ENCODE measurements at regions not wholly inside any gene's neighbourhood (a gene's known extent, or its start where the extent isn't known, plus 50 kb on each side); places are given as distances from the start of the nearest gene placed in this dataset.

GRCh38 chr1:30034105-30034626, 689.2 kb downstream of the MATN1 start:
- DNase-seq (ENCODE audit: low spot score) = no peak

- DNase-seq (ENCODE audit: low spot score) = no peak
Observed at GRCh38 chr1:30033256-30034104, 689.9 kb downstream of the MATN1 start.

GRCh38 chr1:30032302-30032701, 691.1 kb downstream of the MATN1 start:
- DNase-seq (ENCODE audit: low spot score) = no peak

- no peak for DNase-seq (ENCODE audit: low spot score)
Observed at GRCh38 chr1:30029677-30030076, 693.7 kb downstream of the MATN1 start.

DNA sequence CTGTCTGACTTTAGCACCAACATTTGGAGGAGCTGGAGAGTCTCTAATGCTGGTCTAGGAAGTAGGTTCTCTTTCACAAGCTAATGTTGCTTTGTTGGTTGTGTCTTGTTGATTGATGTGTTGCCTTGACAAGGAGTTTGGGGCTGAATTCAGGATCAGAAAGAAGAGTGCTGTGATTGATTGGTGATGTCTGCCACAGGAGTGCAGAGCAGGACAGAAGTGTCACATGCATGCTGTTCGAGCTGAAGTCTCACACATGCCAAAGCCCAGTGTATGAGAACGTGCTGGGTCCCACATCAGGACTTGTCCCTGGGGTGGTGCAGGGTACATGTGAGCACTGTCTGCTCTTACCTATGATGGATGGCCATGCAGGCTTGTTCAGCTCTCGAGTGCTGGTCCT, 694.4 kb downstream of the MATN1 start:
- no peak for DNase-seq (ENCODE audit: low spot score)

GRCh38 chr1:30028283-30028682, 695.1 kb downstream of the MATN1 start:
- no peak for DNase-seq (ENCODE audit: low spot score)

GRCh38 chr1:30027247-30027646, 696.1 kb downstream of the MATN1 start:
- no peak for DNase-seq (ENCODE audit: low spot score)

DNA sequence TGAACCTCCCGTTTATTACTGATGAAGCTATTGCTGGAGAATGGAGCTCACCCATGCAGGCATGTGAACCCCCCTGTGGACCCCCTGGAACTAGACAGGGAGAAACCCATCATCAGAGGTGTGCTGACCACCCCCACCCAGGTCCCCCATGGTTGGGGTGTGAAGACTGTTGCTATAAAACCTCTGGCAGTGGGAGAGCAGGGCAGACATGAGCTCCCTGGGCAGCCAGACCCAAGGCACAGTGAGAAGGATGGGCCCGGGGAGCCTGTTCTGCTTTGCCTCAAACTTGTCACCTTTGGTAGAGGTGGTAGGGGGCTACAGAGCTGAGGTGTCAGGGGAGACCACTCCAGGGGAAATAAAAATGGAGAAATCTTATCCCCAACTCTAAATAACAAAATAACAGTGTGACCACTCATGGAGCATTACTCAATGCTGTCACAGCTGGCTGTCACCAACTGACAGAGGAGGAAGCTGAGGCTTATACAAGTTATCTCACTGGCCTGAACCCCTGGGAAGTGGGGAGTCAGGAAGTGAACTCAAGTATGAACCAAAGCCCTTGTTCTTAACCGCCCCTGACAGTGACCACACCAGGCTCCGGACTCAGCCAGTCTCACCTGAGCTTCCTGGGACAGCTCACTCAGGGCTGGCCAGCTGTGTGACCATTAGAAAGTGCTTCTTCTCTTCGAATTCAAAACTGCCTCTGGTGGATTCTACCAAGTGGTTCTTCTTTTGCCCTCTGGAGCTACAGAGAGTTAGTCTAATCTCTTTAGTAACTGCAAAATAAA, 698.8 kb downstream of the MATN1 start:
- no peak for DNase-seq (ENCODE audit: low spot score)

DNA sequence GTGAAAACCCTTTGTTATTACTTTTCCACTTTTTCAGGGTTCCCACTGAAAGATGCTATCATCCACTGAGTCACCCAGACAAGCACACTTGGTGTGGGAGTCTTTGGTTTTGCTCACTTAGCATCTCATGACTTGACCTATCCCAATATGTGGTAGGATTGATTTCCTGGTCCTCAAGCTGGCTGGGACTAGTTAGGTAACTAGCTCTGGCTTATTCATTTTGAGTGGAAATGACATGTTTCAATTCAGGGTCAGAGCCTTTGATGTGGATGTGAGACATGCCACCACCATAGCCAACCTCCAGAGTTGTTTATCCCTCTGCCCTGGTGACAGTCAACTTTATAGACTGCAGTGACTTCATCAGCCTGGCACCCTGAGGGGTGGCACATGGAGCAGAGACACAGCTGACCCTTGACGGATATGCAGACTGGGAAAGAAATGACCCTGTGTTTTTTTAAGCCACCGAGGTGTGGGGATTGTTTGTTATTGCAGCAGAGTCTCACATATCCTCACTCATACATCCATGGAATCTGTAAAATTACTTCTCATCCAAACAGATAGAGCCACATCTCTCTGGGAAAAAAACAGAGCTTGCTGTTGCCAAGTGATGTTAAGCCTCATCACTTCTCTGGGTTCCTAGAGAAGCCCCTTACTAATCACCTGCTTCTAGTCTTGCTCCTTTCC, 699.9 kb downstream of the MATN1 start:
- DNase-seq (ENCODE audit: low spot score) = no peak

GRCh38 chr1:30014031-30014430, 709.4 kb downstream of the MATN1 start:
- no peak for DNase-seq (ENCODE audit: low spot score)

GRCh38 chr1:30012455-30013440, 710.6 kb downstream of the MATN1 start:
- no peak for DNase-seq (ENCODE audit: low spot score)

- DNase-seq (ENCODE audit: low spot score) = no peak
Observed at GRCh38 chr1:30011970-30012369, 711.4 kb downstream of the MATN1 start.

DNA sequence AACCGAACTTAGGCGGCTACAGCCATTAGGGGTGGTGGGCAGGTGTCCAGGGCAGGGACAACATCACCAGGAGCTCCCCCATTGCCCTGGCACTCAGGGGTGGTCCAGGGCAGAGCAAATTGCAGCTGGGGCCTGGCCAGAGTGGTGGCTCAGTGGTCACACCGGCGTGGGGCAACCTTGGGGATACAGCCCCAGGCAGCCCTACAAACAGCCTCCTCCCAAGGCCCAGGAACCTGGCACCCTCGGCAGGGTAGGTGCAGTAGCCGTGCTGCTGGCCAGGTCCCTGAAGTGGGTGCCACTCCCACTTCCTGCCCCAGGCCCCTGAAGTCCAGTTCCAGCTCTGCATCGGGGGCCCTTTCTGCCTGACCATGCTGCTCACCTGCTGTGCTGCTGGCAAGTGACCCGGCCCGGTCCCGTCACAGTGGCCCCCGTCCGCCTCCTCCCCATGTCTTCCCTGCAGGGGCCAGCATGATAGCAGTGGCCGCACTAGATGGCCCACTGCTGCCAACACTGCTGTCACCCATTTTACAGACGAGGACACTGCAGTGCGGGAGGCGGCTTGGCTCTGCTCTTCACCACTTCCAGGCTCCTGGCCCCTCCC, 712.8 kb downstream of the MATN1 start:
- no peak for DNase-seq (ENCODE audit: low spot score)

- no peak for DNase-seq (ENCODE audit: low spot score)
Observed at GRCh38 chr1:30009720-30010119, 713.7 kb downstream of the MATN1 start.

GRCh38 chr1:30008998-30009657, 714.3 kb downstream of the MATN1 start:
- DNase-seq (ENCODE audit: low spot score) = no peak

GRCh38 chr1:30008372-30008997, 714.9 kb downstream of the MATN1 start:
- no peak for DNase-seq (ENCODE audit: low spot score)

GRCh38 chr1:30005972-30006619, 717.3 kb downstream of the MATN1 start:
- no peak for DNase-seq (ENCODE audit: low spot score)

DNA sequence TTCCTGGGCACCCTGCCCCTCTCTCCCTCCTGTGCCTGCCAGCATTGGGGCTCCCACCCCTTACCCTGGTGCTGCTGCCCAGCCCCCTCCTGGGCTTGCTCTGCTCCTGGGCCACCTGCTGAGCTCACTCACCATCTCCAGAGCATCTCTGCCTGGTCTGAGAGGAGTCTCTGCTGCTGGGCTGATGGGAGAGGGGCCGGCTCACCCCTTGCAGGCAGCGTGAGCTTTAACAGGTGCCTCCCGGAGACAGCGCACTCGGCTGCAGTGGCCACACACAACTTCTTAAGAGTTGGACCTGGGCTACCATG, 721.7 kb downstream of the MATN1 start:
- no peak for DNase-seq (ENCODE audit: low spot score)

DNA sequence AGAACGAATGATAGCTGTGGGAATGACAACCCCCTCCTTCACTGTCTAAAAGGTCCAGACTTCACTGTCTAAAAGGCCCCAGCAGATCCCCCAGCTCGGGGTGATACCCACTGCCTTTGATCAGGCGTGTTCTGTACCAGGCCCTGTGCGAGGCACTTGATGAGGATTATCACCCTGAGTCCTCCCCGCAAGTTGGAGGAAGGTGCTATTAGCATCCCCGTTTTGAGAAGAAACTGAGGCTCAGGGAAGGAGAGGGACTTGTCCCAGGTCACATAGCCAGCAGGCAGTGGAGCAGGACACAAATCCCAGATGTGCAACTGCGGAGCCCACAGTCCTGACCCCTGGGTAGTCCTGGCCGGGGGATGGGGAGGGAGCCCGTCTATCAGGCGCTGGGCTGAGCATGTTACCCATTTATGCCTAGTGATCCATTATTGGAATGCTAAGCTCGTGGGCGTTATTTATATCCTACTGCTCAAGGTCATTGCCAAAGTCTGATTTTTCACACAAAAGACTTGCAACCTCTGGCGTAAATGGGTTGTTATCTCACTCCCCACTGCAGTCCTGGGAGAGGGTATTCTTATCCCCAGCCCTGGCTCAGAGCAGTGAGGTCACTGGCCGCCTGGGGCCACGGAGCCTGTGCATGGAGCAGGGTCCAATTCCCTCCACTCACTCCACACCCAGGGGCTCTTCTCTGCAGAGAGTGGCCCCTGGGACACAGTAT, 722.2 kb downstream of the MATN1 start:
- DNase-seq (ENCODE audit: low spot score) = no peak
